OCI-LY7 (cell line): ENCODE measurements at regions not wholly inside any gene's neighbourhood (a gene's known extent, or its start where the extent isn't known, plus 50 kb on each side); places are given as distances from the start of the nearest gene placed in this dataset.

Experiments
- BruUV-seq: library from RNA; stranded (reverse); fragments of 400-500 nt; replicated peaks from 2 replicates; lab custom pipeline; 2021; lab: Mats Ljungman, UMichigan
- CTCF ChIA-PET: fragments of 300-600 bp; sonication (Branson Sonifier 250); formaldehyde crosslinking; loops from one replicate; lab custom pipeline; 2022; ENCODE audit warnings: antibody characterized with exemption; ENCODE audit not compliant: unreplicated experiment; lab: Charles Lee
- POLR2A ChIA-PET: fragments of 300-600 bp; sonication (Branson Sonifier 250); formaldehyde crosslinking; loops from one replicate; lab custom pipeline; 2022; ENCODE audit warnings: antibody characterized with exemption; lab: Charles Lee
- DNase-seq: peaks from one replicate; pipeline ENCODE4 v3.0.0-alpha.2; 2015; ENCODE audit warnings: low spot score
- H2AFZ ChIP-seq: fragments of 200-600 bp; sonication (generic), shearing (Covaris generic); 2 replicates; pipeline ENCODE4 v1.6.1; 2014; ENCODE audit warnings: mild to moderate bottlenecking, antibody characterized with exemption, low read length, moderate library complexity
- H3K27ac ChIP-seq: fragments of 200-600 bp; sonication (generic); 2 replicates; pipeline ENCODE4 v1.5.1; 2014; ENCODE audit warnings: mixed run types, low read depth, mild to moderate bottlenecking, moderate library complexity, low read length, inconsistent platforms; ENCODE audit not compliant: poor library complexity, severe bottlenecking
- H3K36me3 ChIP-seq: fragments of 200-600 bp; sonication (generic); 2 replicates; pipeline ENCODE4 v1.6.1; 2014; ENCODE audit warnings: mild to moderate bottlenecking, antibody characterized with exemption, low read length, moderate library complexity, mixed read lengths; ENCODE audit not compliant: insufficient read depth
- H3K4me1 ChIP-seq: fragments of 200-600 bp; sonication (generic); 2 replicates; pipeline ENCODE4 v1.5.1; 2014; ENCODE audit warnings: mild to moderate bottlenecking, low read length; ENCODE audit not compliant: insufficient read depth, poor library complexity, severe bottlenecking
- H3K4me2 ChIP-seq: fragments of 200-600 bp; sonication (generic); 2 replicates; pipeline ENCODE4 v1.6.1; 2014; ENCODE audit warnings: mild to moderate bottlenecking, low read length
- H3K4me3 ChIP-seq: fragments of 200-600 bp; sonication (generic); 2 replicates; pipeline ENCODE4 v1.5.1; 2014; ENCODE audit warnings: mild to moderate bottlenecking, low read depth, low read length; ENCODE audit not compliant: poor library complexity, severe bottlenecking
- H3K79me2 ChIP-seq: fragments of 200-600 bp; sonication (generic); 2 replicates; pipeline ENCODE4 v1.6.1; 2016; ENCODE audit warnings: low read depth, mild to moderate bottlenecking, low read length, moderate library complexity, mixed read lengths; ENCODE audit not compliant: insufficient read depth
- H3K9me2 ChIP-seq: fragments of 200-600 bp; sonication (generic); 2 replicates; pipeline ENCODE4 v1.6.1; 2016; ENCODE audit warnings: mild to moderate bottlenecking, low read length, mixed read lengths; ENCODE audit not compliant: insufficient read depth
- H3K9me3 ChIP-seq: fragments of 200-600 bp; sonication (generic); 2 replicates; pipeline ENCODE4 v1.6.1; 2014; ENCODE audit warnings: mild to moderate bottlenecking, mixed run types, low read length, mixed read lengths
- H4K20me1 ChIP-seq: fragments of 200-600 bp; sonication (generic); 2 replicates; pipeline ENCODE4 v1.6.1; 2014; ENCODE audit warnings: mild to moderate bottlenecking, antibody characterized with exemption, low read length, moderate library complexity, mixed read lengths; ENCODE audit not compliant: insufficient read depth
- CTCF ChIP-seq: fragments of 200-600 bp; sonication (generic); conservative IDR thresholded peaks from 2 replicates; pipeline ENCODE4 v1.5.1; 2014; ENCODE audit warnings: mild to moderate bottlenecking, antibody characterized with exemption, low read length, moderate library complexity, mixed read lengths
- EZH2phosphoT487 ChIP-seq: fragments of 200-600 bp; sonication (generic); IDR thresholded peaks from 2 replicates; pipeline ENCODE4 v1.6.1; 2018; ENCODE audit warnings: low read depth, borderline replicate concordance, mild to moderate bottlenecking, mixed run types, antibody characterized with exemption, low read length, moderate library complexity, mixed read lengths
- intact Hi-C: fragments of 100-400 bp; cut with micrococcal nuclease; formaldehyde crosslinking; loops from one replicate; pipeline ENCODE4 v1.10.0; 2022; ENCODE audit not compliant: unreplicated experiment

- H3K36me3 ChIP-seq = no peaks in the 10 kb centered on the region
- H3K9me2 ChIP-seq = no peaks in the 10 kb centered on the region
- H3K4me1 ChIP-seq = no peaks in the 10 kb centered on the region
- CTCF ChIA-PET = no interaction called here
- H3K9me3 ChIP-seq = no peaks in the 10 kb centered on the region
- no peak for DNase-seq
- BruUV-seq = no TSS peak
- TF ChIP-seq EZH2phosphoT487 (no peak), CTCF (no peak)
- intact Hi-C loops = no loop called here
- H3K4me3 ChIP-seq = no peak overlapping the region
- H3K79me2 ChIP-seq = no peaks in the 10 kb centered on the region
- no peak overlapping the region for H3K27ac ChIP-seq
- H4K20me1 ChIP-seq = no peaks in the 10 kb centered on the region
- H2AFZ ChIP-seq = no peak overlapping the region
- POLR2A ChIA-PET = no interaction called here
- no peak overlapping the region for H3K4me2 ChIP-seq
These were observed 613.2 kb downstream of the TLE1 start for GRCh38 chr9:81076131-81076530.

GRCh38 chr9:81074221-81074620 is 615.1 kb downstream of the TLE1 start:
- intact Hi-C loops = no loop called here
- Histone ChIP-seq H3K9me3 (no peaks in the 10 kb centered on the region), H3K79me2 (no peaks in the 10 kb centered on the region), H2AFZ (no peak overlapping the region), H3K9me2 (no peaks in the 10 kb centered on the region), H3K4me2 (no peak overlapping the region), H3K4me1 (no peaks in the 10 kb centered on the region), H3K4me3 (no peak overlapping the region), H3K36me3 (no peaks in the 10 kb centered on the region), H4K20me1 (no peaks in the 10 kb centered on the region), H3K27ac (no peak overlapping the region)
- POLR2A ChIA-PET = no interaction called here
- no peak for TF ChIP-seq CTCF
- no peak for TF ChIP-seq EZH2phosphoT487
- CTCF ChIA-PET = no interaction called here
- no TSS peak for BruUV-seq
- no peak for DNase-seq

GRCh38 chr9:81073821-81074220 is 615.5 kb downstream of the TLE1 start:
- Histone ChIP-seq H3K4me1 (no peaks in the 10 kb centered on the region), H2AFZ (no peak overlapping the region), H3K36me3 (no peaks in the 10 kb centered on the region), H4K20me1 (no peaks in the 10 kb centered on the region), H3K4me3 (no peak overlapping the region), H3K79me2 (no peaks in the 10 kb centered on the region), H3K9me3 (no peaks in the 10 kb centered on the region), H3K27ac (no peak overlapping the region), H3K9me2 (no peaks in the 10 kb centered on the region), H3K4me2 (no peak overlapping the region)
- ChIA-PET CTCF (no interaction called here), POLR2A (no interaction called here)
- DNase-seq = no peak
- TF ChIP-seq EZH2phosphoT487 (no peak), CTCF (no peak)
- intact Hi-C loops = no loop called here
- no TSS peak for BruUV-seq
